ENCODE measurements at regions not wholly inside any gene's neighbourhood (a gene's known extent, or its start where the extent isn't known, plus 50 kb on each side); places are given as distances from the start of the nearest gene placed in this dataset.
"Not testable (repeated sequence)": the region's sequence is repeated elsewhere in the genome, so short reads cannot be mapped to it uniquely, and the experiment has no call there.

DNA sequence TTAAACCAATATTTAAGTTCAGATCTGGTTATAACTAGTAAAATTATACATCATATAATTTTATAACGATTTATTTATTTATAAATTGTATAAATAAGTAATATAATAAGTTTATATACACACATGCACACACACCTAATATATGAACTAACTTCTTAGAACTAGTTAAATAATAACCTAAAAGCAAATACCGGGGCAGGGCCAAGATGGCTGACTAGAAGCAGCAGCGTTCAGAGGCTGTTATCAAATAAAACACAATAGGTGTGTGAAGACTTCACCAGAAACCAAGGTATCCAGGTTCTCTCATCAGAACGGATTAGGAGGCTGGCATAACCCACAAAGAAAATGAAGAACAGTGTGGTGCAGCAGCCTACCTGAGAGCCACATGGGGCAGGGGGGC, 653.6 kb upstream of the CBLB start:
- TF ChIP-seq SPI1 (IDR thresholded peaks at IDR 0.05; ENCODE audit: low read depth, low read length) (no peak), TAF1 (IDR thresholded peaks at IDR 0.05; ENCODE audit: low read depth, low read length) (no peak), POLR2A (IDR thresholded peaks at IDR 0.05; ENCODE audit: low read depth, low read length) (no peak), POU2F2 (IDR thresholded peaks at IDR 0.05; ENCODE audit: low read depth, low read length) (no peak), POLR2AphosphoS5 (IDR thresholded peaks at IDR 0.05; ENCODE audit: low read depth, low read length) (no peak), PAX5 (IDR thresholded peaks at IDR 0.05; ENCODE audit: insufficient read depth, low read length, severe bottlenecking) (no peak)
- DNase-seq (ENCODE audit: insufficient read length, low spot score): no peak
- FAIRE-seq: no peak

DNA sequence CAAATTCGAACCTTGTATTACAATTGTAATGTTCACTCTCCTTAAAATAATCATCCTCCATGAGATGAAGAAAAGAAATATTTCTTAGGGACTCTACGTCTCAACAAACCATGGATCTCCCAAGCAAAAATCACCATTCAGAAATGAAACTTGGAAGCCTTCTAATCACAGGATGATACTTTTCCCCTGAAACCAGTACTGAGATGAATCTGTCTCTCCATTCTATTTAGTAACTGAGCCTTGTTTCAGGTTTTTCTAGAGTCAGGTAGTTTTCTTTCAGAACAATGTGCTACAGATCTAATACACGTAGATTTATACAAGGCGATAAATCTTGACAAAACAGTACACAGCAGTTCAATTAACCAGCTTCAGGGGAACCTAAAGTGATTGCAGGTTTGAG, 660.1 kb upstream of the CBLB start:
- FAIRE-seq: no peak
- TF ChIP-seq POLR2A (IDR thresholded peaks at IDR 0.05; ENCODE audit: low read depth, low read length) (no peak), POLR2AphosphoS5 (IDR thresholded peaks at IDR 0.05; ENCODE audit: low read depth, low read length) (no peak), TAF1 (IDR thresholded peaks at IDR 0.05; ENCODE audit: low read depth, low read length) (no peak), POU2F2 (IDR thresholded peaks at IDR 0.05; ENCODE audit: low read depth, low read length) (no peak), PAX5 (IDR thresholded peaks at IDR 0.05; ENCODE audit: insufficient read depth, low read length, severe bottlenecking) (no peak), SPI1 (IDR thresholded peaks at IDR 0.05; ENCODE audit: low read depth, low read length) (no peak)
- no peak for DNase-seq (ENCODE audit: insufficient read length, low spot score)

DNA sequence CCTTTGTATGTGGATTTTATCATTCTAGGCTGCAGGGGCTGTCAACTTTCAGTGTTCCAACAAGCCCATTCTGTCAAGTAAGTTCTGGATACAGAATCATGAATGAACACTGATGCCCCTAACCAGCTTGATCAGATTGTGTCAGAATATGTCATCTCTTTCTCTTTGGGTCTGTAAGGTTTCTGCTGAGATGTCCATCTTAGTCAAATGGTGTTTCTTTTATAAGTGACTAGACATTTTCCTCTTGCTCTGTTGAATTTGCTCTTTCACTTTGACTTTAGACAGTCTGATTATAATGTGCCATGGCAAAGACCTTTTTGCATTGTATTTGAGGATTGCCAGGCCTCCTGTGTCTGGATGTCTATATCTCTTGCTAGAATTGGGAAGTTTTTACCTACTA, 660.9 kb upstream of the CBLB start:
- no peak for DNase-seq (ENCODE audit: insufficient read length, low spot score)

DNA sequence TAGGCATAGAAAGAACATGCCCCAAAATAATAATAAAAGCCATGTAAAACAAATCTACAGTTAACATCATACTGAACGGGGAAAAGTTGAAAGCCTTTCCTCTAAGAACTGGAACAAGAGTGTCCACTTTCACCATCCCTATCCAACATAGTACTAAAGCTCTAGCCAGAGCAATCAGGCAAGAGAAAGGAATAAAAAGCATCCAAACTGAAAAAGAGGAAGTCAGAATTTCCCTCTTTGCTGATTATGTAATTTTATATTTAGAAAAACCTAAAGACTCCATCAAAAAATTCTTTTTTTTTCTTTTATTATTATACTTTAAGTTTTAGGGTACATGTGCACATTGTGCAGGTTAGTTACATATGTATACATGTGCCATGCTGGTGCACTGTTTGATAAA, 661.6 kb upstream of the CBLB start:
- TF ChIP-seq SPI1 (IDR thresholded peaks at IDR 0.05; ENCODE audit: low read depth, low read length) (peak; percentile 74), TAF1 (IDR thresholded peaks at IDR 0.05; ENCODE audit: low read depth, low read length) (no peak)
- FAIRE-seq (no peak), DNase-seq (ENCODE audit: insufficient read length, low spot score) (no peak)

More for the DNA sequence above, 660.9 kb upstream of the CBLB start:
- TF ChIP-seq POLR2AphosphoS5 (IDR thresholded peaks at IDR 0.05; ENCODE audit: low read depth, low read length) (no peak), PAX5 (IDR thresholded peaks at IDR 0.05; ENCODE audit: insufficient read depth, low read length, severe bottlenecking) (no peak), SPI1 (IDR thresholded peaks at IDR 0.05; ENCODE audit: low read depth, low read length) (no peak), POU2F2 (IDR thresholded peaks at IDR 0.05; ENCODE audit: low read depth, low read length) (no peak), POLR2A (IDR thresholded peaks at IDR 0.05; ENCODE audit: low read depth, low read length) (no peak), TAF1 (IDR thresholded peaks at IDR 0.05; ENCODE audit: low read depth, low read length) (no peak)
- no peak for FAIRE-seq

DNA sequence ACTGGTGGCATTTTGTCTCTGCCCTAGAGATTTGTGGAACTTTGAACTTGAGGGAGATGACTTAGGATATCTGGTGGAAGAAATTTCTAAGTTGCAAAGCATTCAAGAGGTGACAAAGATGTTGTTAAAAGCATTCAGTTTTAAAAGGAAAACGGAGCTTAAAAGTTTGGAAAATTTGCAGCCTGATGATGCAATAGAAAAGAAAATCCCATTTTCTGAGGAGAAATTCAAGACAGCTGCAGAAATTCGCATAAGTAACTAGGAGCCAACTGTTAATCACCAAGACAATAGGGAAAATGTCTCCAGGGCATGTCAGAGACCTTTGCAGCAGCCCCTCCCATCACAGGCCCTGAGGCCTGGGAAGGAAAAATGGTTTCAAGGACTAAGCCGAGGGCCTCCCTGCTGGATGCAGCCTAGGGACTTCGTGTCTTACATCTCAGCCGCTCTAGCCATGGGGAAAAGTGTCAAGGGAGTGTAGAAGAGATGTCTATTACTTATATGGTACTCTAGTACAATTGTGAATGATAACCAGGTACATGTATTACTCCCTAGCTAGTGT, 663.0 kb upstream of the CBLB start:
- DNase-seq (ENCODE audit: insufficient read length, low spot score); FAIRE-seq: not testable (repeated sequence)

DNA sequence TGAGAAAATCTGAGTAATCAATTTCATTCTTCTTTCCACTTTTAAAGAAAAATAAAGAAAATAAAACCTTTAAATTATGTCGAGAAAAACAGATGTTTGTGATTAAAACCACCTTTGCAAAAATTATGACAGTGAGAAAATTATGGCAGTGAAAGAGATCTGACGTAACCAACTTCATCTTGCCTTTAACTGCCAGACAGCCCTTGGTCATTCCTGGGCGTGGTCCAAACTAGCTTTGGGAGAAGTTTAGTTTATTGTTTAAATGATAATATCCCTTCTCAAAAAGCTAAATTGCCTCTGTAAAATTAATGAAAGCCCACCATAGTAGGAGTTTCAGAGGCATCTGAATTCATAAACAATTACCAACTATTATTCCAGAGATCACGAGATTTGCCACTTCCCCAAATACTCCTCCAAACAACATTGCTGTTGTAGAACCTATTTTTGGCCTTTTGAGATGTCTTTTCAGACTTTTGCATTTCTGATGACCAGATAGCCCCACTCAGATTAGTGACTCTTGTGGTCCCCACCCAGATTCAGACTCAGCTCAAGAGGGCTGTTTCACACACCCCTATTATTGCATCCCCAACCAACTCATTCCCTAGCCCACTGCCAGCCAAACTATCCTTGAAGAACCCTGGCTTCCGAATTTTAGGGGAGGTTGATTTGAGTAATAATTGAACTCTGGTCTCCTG, 664.4 kb upstream of the CBLB start:
- FAIRE-seq: no peak

DNA sequence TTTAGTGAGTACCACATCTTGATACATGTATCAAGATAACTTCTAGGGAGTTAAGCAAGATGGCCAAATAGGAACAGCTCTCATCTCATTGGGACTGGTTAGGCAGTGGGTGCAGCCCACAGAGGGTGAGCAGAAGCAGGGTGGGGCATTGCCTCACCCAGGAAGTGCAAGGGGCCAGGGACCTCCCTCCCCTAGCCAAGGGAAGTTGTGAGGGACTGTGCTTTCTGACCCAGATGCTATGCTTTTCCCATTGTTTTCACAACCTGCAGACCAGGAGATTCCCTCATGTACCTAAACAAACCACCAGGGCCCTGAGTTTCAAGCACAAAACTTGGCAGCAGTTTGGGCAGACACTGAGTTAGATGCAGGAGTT, 665.0 kb upstream of the CBLB start:
- DNase-seq (ENCODE audit: insufficient read length, low spot score) (no peak), FAIRE-seq (no peak)
- TF ChIP-seq SPI1 (IDR thresholded peaks at IDR 0.05; ENCODE audit: low read depth, low read length) (no peak), TAF1 (IDR thresholded peaks at IDR 0.05; ENCODE audit: low read depth, low read length) (no peak), POU2F2 (IDR thresholded peaks at IDR 0.05; ENCODE audit: low read depth, low read length) (no peak), PAX5 (IDR thresholded peaks at IDR 0.05; ENCODE audit: insufficient read depth, low read length, severe bottlenecking) (no peak), POLR2A (IDR thresholded peaks at IDR 0.05; ENCODE audit: low read depth, low read length) (no peak), POLR2AphosphoS5 (IDR thresholded peaks at IDR 0.05; ENCODE audit: low read depth, low read length) (no peak)

More for the DNA sequence above, 664.4 kb upstream of the CBLB start:
- TF ChIP-seq PAX5 (IDR thresholded peaks at IDR 0.05; ENCODE audit: insufficient read depth, low read length, severe bottlenecking) (no peak), POLR2A (IDR thresholded peaks at IDR 0.05; ENCODE audit: low read depth, low read length) (no peak), SPI1 (IDR thresholded peaks at IDR 0.05; ENCODE audit: low read depth, low read length) (no peak), POU2F2 (IDR thresholded peaks at IDR 0.05; ENCODE audit: low read depth, low read length) (no peak), TAF1 (IDR thresholded peaks at IDR 0.05; ENCODE audit: low read depth, low read length) (no peak), POLR2AphosphoS5 (IDR thresholded peaks at IDR 0.05; ENCODE audit: low read depth, low read length) (no peak)
- DNase-seq (ENCODE audit: insufficient read length, low spot score): no peak

DNA sequence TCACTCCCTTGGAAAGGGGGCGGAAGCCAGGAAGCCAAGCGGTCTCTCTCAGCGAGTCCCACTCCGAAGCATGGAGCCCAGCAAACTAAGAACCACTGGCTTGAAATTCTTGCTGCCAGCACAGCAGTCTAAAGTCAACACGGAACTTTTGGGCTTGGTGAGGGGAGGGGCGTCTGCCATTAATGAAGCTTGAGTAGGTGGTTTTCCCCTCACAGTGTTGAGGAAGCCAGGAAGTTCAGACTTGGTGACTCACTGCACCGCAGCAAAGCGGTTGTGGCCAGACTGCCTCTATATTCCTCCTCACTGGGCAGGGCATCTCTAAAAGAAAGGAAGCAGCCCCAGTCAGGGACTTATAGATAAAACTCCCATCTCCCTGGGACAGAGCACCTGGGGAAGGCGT, 665.4 kb upstream of the CBLB start:
- DNase-seq (ENCODE audit: insufficient read length, low spot score) (no peak), FAIRE-seq (no peak)
- no peak for TF ChIP-seq PAX5 (IDR thresholded peaks at IDR 0.05; ENCODE audit: insufficient read depth, low read length, severe bottlenecking)

DNA sequence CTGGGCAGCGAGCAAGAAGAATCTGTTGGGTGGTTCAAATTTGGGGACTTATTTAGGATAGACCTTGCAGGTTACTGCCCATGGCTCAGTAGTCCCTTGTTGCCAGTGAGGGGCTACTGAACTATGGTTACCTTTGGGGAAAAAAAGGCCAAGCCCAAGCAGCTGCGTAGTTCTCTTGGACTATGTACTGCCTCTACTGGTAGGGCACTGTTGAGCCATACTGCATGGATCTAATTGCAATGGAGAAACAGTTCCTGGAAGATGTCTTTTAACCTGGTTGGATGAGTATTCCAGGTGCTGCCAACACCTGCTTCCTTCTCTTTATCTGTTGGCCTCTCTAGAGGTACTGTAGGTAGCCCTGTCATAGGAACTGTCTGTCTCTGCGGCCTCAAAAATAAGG, 671.9 kb upstream of the CBLB start:
- FAIRE-seq: no peak

DNA sequence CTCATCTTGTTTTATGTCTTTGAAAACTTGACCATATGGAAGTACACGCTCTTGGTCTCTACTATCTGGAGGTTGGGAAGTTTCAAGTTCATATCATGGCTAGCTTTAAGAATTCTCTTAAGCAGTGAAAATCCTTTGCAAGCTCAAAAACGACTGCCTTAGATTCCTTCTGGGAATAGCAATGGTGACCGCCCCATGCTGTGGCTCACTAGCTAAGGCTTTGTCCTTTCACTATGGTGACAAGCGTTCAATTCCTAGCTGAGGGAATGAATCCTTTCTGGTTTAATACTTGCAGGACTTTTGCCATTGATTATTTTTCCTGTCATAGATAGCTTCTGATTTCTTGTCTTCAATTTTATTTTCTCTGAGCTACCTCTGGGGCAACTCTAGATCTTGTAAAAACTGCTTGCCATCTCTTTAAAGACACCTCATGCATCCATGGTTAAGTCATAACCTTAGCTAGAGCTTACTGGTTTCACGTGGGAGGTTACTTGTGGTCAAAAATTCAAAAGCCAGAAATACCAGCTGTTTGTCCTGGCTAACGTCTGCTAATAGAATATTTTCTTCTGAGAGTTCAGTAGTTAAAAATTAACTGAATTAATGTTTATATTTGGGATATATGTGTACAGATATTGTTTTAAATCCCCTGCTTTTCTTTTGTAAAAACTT, 673.4 kb upstream of the CBLB start:
- DNase-seq (ENCODE audit: insufficient read length, low spot score) (no peak), FAIRE-seq (no peak)

More for the DNA sequence above, 671.9 kb upstream of the CBLB start:
- no peak for DNase-seq (ENCODE audit: insufficient read length, low spot score)
- TF ChIP-seq SPI1 (IDR thresholded peaks at IDR 0.05; ENCODE audit: low read depth, low read length) (no peak), TAF1 (IDR thresholded peaks at IDR 0.05; ENCODE audit: low read depth, low read length) (no peak), POLR2A (IDR thresholded peaks at IDR 0.05; ENCODE audit: low read depth, low read length) (no peak), PAX5 (IDR thresholded peaks at IDR 0.05; ENCODE audit: insufficient read depth, low read length, severe bottlenecking) (no peak), POU2F2 (IDR thresholded peaks at IDR 0.05; ENCODE audit: low read depth, low read length) (no peak), POLR2AphosphoS5 (IDR thresholded peaks at IDR 0.05; ENCODE audit: low read depth, low read length) (no peak)

More for the DNA sequence above, 673.4 kb upstream of the CBLB start:
- TF ChIP-seq SPI1 (IDR thresholded peaks at IDR 0.05; ENCODE audit: low read depth, low read length) (no peak), POLR2AphosphoS5 (IDR thresholded peaks at IDR 0.05; ENCODE audit: low read depth, low read length) (no peak), TAF1 (IDR thresholded peaks at IDR 0.05; ENCODE audit: low read depth, low read length) (no peak), POLR2A (IDR thresholded peaks at IDR 0.05; ENCODE audit: low read depth, low read length) (no peak), PAX5 (IDR thresholded peaks at IDR 0.05; ENCODE audit: insufficient read depth, low read length, severe bottlenecking) (no peak), POU2F2 (IDR thresholded peaks at IDR 0.05; ENCODE audit: low read depth, low read length) (no peak)

All from GM12891 (cell line).